ENCODE measurements at regions not wholly inside any gene's neighbourhood (a gene's known extent, or its start where the extent isn't known, plus 50 kb on each side); places are given as distances from the start of the nearest gene placed in this dataset.

DNA sequence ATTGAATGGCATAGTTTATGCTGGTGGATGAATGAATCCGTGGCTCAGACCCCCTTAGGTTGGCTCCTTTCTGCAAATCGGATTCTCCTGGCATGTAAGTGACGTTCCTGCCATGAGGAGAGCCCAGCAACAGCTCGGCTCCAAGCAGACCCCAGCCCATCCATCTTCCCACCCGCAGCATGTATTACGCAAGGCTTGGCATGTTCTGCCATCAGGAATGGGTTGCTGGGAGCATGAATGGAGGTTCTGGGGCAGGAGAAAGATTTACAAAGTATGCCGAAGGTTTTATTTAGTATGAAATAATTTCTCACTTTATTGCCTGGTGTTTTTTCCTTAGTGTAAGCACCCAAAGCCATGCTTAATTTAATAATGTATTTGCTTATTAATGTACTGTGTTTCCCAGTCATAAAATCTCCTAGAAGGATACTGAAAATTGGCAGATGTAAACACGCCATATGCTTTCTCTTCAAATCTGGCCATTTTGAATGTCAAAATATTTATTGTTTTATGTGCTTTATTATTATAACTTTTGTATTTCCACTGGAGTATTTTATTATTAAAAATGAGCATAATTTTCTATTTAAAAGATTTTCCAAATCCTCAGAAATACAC is 128.5 kb downstream of the ACKR3 start:
- in situ Hi-C loops (cut with MboI; ENCODE audit: low sequenced_read_pairs), result no loop called here
- Histone ChIP-seq H3K4me3 (no peak overlapping the region), H3K27me3 (ENCODE audit: low read depth) (no peaks in the 10 kb centered on the region), H3K4me1 (no peaks in the 10 kb centered on the region), H3K9me3 (no peaks in the 10 kb centered on the region), H3K36me3 (replicated peaks) (no peaks in the 10 kb centered on the region)
- no peak for DNase-seq (ENCODE audit: low spot score in 2 of 2)

DNA sequence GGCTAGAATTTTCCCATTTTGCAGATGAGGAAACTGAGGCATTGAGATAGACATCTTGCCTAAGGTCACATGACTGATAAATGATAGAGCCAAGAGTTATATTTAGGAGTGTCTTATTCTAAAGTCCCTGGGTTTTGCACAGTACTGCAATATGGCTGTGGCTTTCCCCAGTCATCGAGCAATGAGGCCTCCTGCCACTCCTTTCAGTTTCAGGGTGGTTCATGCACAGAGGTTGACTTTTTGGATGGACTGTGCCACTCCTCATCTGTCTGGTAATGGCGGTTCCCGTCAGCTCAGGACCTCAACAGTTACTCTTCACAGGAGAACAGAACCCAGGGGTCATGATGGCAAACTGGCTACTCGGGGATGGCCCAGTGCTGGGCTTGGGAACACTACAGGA is 131.1 kb downstream of the ACKR3 start:
- DNase-seq (ENCODE audit: low spot score in 2 of 2), result no peak
- H3K9me3 ChIP-seq, result no peaks in the 10 kb centered on the region
- H3K4me3 ChIP-seq, result no peak overlapping the region
- H3K4me1 ChIP-seq, result no peaks in the 10 kb centered on the region
- H3K27me3 ChIP-seq (ENCODE audit: low read depth), result no peaks in the 10 kb centered on the region
- H3K36me3 ChIP-seq (replicated peaks), result no peaks in the 10 kb centered on the region
- in situ Hi-C loops (cut with MboI; ENCODE audit: low sequenced_read_pairs), result no loop called here

DNA sequence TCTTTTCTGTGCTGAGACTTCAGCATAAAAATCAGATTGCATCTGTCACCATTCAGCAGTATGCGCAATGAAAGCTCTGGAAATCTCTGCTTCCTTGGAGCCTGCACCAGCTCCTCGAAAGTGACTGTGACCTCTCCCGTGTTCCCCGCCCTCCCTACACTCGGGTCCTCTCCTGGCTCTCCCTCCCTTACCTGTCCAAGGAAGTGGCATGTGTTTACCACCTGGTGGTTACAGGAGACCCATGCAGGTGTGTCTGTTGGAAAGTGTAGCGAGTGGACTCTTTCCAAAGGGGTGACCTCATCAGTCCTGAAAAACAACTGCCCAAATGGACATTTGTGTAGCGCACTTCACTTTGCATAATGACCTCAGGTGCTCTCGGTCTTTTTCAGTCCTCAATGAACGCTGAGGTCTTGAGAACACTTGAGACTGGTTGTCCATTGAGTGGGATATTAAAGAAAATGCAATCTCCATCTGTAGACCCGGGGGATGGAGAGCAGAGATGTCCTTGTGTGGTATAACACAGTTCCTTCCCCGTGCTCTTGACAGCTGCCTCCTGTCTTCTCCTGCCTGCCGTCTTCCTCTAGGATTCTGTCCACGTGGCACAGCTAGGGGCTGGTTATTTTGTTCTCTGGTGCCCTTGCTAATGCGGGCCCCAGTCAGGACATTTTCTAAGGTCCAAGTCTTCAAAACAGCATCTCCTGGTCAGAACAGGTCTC is 133.2 kb downstream of the ACKR3 start:
- Histone ChIP-seq H3K36me3 (replicated peaks) (no peaks in the 10 kb centered on the region), H3K4me3 (no peak overlapping the region), H3K4me1 (no peaks in the 10 kb centered on the region), H3K9me3 (no peaks in the 10 kb centered on the region), H3K27me3 (ENCODE audit: low read depth) (no peaks in the 10 kb centered on the region)
- in situ Hi-C loops (cut with MboI; ENCODE audit: low sequenced_read_pairs), result no loop called here
- no peak for DNase-seq (ENCODE audit: low spot score in 2 of 2)

GRCh38 chr2:236703373-236703709 is 133.7 kb downstream of the ACKR3 start:
- Histone ChIP-seq H3K27me3 (ENCODE audit: low read depth) (no peaks in the 10 kb centered on the region), H3K4me3 (no peak overlapping the region), H3K9me3 (no peaks in the 10 kb centered on the region), H3K4me1 (no peaks in the 10 kb centered on the region), H3K36me3 (replicated peaks) (no peaks in the 10 kb centered on the region)
- DNase-seq (ENCODE audit: low spot score in 2 of 2), result no peak
- in situ Hi-C loops (cut with MboI; ENCODE audit: low sequenced_read_pairs), result no loop called here

DNA sequence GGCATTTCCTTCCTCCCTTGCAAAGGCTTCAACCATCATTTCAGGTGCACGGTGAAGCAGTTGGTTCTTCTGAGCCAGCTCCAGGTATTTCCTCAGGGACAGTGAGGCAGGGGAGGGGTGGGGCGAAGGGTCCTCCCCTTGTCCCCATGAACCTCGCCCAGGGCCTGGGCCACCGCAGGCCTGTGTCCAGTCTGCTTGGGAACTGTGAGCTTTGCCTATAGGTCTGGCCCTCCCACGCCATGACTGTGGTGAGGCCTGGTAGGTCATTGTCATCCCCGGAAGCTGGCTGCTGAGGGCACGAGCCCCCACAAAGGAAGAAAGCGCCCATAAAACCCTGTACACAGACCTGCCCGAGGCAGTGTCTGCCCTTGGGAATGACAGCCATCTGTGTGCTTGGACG is 134.3 kb downstream of the ACKR3 start:
- in situ Hi-C loops (cut with MboI; ENCODE audit: low sequenced_read_pairs), result no loop called here
- no peaks in the 10 kb centered on the region for H3K36me3 ChIP-seq (replicated peaks)
- no peaks in the 10 kb centered on the region for H3K9me3 ChIP-seq
- no peak overlapping the region for H3K4me3 ChIP-seq
- no peaks in the 10 kb centered on the region for H3K27me3 ChIP-seq (ENCODE audit: low read depth)
- DNase-seq (ENCODE audit: low spot score in 2 of 2), result no peak
- H3K4me1 ChIP-seq, result no peaks in the 10 kb centered on the region

DNA sequence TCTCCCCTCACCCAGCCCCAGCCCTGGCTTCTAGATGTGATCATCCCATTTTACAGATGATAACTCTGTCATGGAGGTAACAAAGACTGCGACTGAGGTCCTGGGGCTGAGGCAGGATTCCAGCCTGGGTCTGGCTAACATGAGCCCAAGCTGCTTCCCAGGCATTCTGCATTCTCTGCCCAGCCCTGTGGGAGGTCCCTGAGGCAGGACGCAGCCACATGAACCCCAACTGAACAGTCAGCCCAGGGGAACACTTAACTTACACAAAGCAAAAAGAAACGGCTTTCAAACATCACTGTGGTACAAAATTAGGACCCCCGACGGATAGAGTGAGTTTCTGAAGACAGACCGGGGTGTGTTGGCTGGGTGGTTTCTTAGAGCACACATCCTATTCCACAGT is 135.3 kb downstream of the ACKR3 start:
- no peak for DNase-seq (ENCODE audit: low spot score in 2 of 2)
- H3K27me3 ChIP-seq (ENCODE audit: low read depth), result no peaks in the 10 kb centered on the region
- no peaks in the 10 kb centered on the region for H3K9me3 ChIP-seq
- no peaks in the 10 kb centered on the region for H3K4me1 ChIP-seq
- H3K4me3 ChIP-seq, result no peak overlapping the region
- no peaks in the 10 kb centered on the region for H3K36me3 ChIP-seq (replicated peaks)
- in situ Hi-C loops (cut with MboI; ENCODE audit: low sequenced_read_pairs), result no loop called here

- no peak overlapping the region for H3K4me3 ChIP-seq
- in situ Hi-C loops (cut with MboI; ENCODE audit: low sequenced_read_pairs), result no loop called here
- H3K36me3 ChIP-seq (replicated peaks), result no peaks in the 10 kb centered on the region
- no peaks in the 10 kb centered on the region for H3K27me3 ChIP-seq (ENCODE audit: low read depth)
- no peaks in the 10 kb centered on the region for H3K9me3 ChIP-seq
- no peak for DNase-seq (ENCODE audit: low spot score in 2 of 2)
- H3K4me1 ChIP-seq, result no peaks in the 10 kb centered on the region
These were observed 135.9 kb downstream of the ACKR3 start for GRCh38 chr2:236705295-236706105.

DNA sequence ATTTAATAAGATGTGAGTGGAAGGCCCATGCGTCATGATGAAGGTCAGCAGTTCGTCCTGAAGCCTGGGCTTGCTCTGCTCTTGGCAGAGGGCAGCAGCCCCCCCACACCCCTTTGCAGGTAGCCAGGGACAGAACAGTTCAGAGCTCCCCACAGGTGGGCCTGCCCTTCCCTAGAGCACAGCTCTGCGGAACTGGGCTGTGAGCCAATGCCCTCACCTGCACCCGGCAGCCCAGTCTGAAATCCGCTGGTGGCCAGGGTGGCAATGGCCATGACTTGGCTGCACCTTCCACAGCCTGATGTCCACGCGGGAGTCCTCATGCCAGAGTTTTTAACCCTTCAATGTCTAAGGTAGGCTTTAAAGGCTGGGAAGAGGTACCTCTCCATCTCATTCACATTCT is 136.7 kb downstream of the ACKR3 start:
- H3K9me3 ChIP-seq, result no peaks in the 10 kb centered on the region
- no peaks in the 10 kb centered on the region for H3K36me3 ChIP-seq (replicated peaks)
- H3K27me3 ChIP-seq (ENCODE audit: low read depth), result no peaks in the 10 kb centered on the region
- no peak for DNase-seq (ENCODE audit: low spot score in 2 of 2)
- no peak overlapping the region for H3K4me3 ChIP-seq
- no peaks in the 10 kb centered on the region for H3K4me1 ChIP-seq
- in situ Hi-C loops (cut with MboI; ENCODE audit: low sequenced_read_pairs), result no loop called here

DNA sequence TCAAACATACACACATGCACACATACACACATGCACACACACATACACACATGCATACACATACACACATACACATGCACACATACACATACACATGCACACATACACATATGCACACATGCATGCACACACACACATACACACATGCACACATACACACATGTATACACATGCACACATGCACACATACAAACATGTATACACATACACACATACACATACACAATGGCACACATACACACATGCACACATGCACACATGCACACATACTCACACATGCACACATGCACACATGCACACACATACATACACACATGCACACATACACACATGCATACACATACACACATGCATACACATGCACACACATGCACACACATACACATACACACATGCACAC is 137.2 kb downstream of the ACKR3 start:
- DNase-seq (ENCODE audit: low spot score in 2 of 2), result no peak
- Histone ChIP-seq H3K9me3 (no peaks in the 10 kb centered on the region), H3K36me3 (replicated peaks) (no peaks in the 10 kb centered on the region), H3K27me3 (ENCODE audit: low read depth) (no peaks in the 10 kb centered on the region), H3K4me3 (no peak overlapping the region), H3K4me1 (no peaks in the 10 kb centered on the region)
- in situ Hi-C loops (cut with MboI; ENCODE audit: low sequenced_read_pairs), result no loop called here

- Histone ChIP-seq H3K4me1 (no peaks in the 10 kb centered on the region), H3K4me3 (no peak overlapping the region), H3K27me3 (ENCODE audit: low read depth) (no peaks in the 10 kb centered on the region), H3K9me3 (no peaks in the 10 kb centered on the region), H3K36me3 (replicated peaks) (no peaks in the 10 kb centered on the region)
- in situ Hi-C loops (cut with MboI; ENCODE audit: low sequenced_read_pairs), result no loop called here
- no peak for DNase-seq (ENCODE audit: low spot score in 2 of 2)
These were observed 141.8 kb downstream of the ACKR3 start for GRCh38 chr2:236711440-236711839.

DNA sequence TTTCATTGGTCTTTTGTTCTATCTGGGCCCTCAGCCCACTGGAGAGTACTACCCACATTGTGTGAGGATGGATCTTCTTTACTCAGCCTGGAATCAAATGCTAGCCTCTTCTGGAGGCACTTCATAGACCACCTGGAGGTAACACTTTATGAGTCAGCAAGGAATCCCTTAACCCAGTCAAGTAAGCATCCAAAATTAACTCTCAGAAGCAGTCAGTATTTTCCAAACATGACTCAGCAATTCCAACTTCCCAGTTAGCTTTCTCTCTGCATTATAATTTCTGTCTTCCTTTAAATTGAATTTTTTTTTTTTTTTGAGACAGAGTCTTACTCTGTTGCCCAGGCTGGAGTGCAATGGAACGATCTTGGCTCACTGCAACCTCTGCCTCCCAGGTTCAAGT is 142.7 kb downstream of the ACKR3 start:
- no peak for DNase-seq (ENCODE audit: low spot score in 2 of 2)

GRCh38 chr2:236712961-236713673 is 143.5 kb downstream of the ACKR3 start:
- in situ Hi-C loops (cut with MboI; ENCODE audit: low sequenced_read_pairs), result no loop called here
- no peaks in the 10 kb centered on the region for H3K4me1 ChIP-seq

More for the DNA sequence above, 142.7 kb downstream of the ACKR3 start:
- H3K9me3 ChIP-seq, result no peaks in the 10 kb centered on the region
- in situ Hi-C loops (cut with MboI; ENCODE audit: low sequenced_read_pairs), result no loop called here
- H3K4me1 ChIP-seq, result no peaks in the 10 kb centered on the region
- no peaks in the 10 kb centered on the region for H3K27me3 ChIP-seq (ENCODE audit: low read depth)
- no peaks in the 10 kb centered on the region for H3K36me3 ChIP-seq (replicated peaks)
- H3K4me3 ChIP-seq, result no peak overlapping the region

DNA sequence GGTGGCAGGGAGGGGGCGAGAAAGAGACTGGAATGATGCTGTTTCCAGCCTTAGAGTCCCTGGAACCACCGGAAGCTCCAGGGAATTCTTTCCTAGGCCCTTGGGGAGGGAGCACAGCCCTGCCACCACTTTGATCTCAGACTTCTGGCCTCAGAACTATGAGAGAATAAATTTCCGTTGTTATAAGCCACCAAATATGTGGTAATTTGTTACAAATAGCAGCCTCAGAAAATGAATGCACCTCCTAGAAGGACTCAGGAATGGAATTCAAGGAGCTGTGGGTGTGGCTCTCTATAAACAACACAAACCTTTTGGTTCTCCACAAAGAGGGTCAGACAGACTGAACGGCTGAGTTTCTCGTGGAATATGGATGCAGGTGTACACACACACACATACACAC is 144.5 kb downstream of the ACKR3 start:
- no peaks in the 10 kb centered on the region for H3K27me3 ChIP-seq (ENCODE audit: low read depth)
- H3K4me1 ChIP-seq, result no peaks in the 10 kb centered on the region
- in situ Hi-C loops (cut with MboI; ENCODE audit: low sequenced_read_pairs), result no loop called here
- DNase-seq (ENCODE audit: low spot score in 2 of 2), result no peak
- H3K36me3 ChIP-seq (replicated peaks), result no peaks in the 10 kb centered on the region
- H3K9me3 ChIP-seq, result no peaks in the 10 kb centered on the region
- H3K4me3 ChIP-seq, result no peak overlapping the region

More at GRCh38 chr2:236712961-236713673, 143.5 kb downstream of the ACKR3 start:
- H3K4me3 ChIP-seq, result no peak overlapping the region
- H3K9me3 ChIP-seq, result no peaks in the 10 kb centered on the region
- no peaks in the 10 kb centered on the region for H3K36me3 ChIP-seq (replicated peaks)
- no peak for DNase-seq (ENCODE audit: low spot score in 2 of 2)
- H3K27me3 ChIP-seq (ENCODE audit: low read depth), result no peaks in the 10 kb centered on the region

- in situ Hi-C loops (cut with MboI; ENCODE audit: low sequenced_read_pairs), result no loop called here
- Histone ChIP-seq H3K4me3 (no peak overlapping the region), H3K9me3 (no peaks in the 10 kb centered on the region), H3K4me1 (no peaks in the 10 kb centered on the region), H3K27me3 (ENCODE audit: low read depth) (no peaks in the 10 kb centered on the region), H3K36me3 (replicated peaks) (no peaks in the 10 kb centered on the region)
- DNase-seq (ENCODE audit: low spot score in 2 of 2), result no peak
These were observed 145.5 kb downstream of the ACKR3 start for GRCh38 chr2:236715077-236715476.

Measured in HAP-1 (cell line).